ENCODE measurements at regions not wholly inside any gene's neighbourhood (a gene's known extent, or its start where the extent isn't known, plus 50 kb on each side); places are given as distances from the start of the nearest gene placed in this dataset.

DNA sequence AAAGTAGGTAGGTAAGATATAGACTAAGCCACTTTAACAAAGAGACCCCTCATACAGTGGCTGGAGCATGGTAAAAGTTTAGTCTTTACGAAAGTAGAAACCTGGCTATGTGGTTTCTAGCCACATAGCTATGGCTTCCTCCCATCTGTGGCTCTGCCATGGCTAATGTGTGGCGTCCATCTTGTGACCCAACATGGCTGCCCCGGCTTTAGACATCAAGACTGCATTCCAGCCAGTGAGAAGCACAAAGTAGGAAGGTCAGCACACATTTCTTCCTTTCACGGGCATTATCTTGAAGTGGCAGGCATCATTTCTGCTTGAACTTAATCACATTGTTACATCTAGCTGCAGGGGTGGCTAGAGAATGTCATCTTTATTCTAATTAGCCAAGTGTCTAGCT lies 148.3 kb downstream of the TBX5 start:
- no peak for DNase-seq (ENCODE audit: low read depth in 4 of 4, low spot score in 2 of 4)

DNA sequence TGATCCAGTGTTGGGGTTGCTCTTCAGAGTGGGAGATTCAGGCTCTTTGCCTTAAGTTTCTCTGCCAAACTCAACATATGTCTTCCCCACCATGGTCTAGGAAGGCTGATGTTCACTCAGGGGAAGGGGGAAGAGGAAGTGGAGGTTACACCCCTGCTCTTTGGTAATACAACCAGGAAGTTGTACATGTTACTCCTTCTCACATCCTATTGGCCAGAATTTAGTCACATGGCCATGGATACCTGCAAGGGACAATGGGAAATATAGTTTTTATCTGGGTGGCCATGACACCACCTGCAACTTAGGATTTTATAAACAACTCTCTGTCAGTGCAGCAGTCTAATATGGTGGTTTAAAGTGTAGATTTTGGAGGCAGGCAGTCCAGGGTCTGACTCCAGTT lies 150.9 kb downstream of the TBX5 start:
- no peak for DNase-seq (ENCODE audit: low read depth in 4 of 4, low spot score in 2 of 4)

DNA sequence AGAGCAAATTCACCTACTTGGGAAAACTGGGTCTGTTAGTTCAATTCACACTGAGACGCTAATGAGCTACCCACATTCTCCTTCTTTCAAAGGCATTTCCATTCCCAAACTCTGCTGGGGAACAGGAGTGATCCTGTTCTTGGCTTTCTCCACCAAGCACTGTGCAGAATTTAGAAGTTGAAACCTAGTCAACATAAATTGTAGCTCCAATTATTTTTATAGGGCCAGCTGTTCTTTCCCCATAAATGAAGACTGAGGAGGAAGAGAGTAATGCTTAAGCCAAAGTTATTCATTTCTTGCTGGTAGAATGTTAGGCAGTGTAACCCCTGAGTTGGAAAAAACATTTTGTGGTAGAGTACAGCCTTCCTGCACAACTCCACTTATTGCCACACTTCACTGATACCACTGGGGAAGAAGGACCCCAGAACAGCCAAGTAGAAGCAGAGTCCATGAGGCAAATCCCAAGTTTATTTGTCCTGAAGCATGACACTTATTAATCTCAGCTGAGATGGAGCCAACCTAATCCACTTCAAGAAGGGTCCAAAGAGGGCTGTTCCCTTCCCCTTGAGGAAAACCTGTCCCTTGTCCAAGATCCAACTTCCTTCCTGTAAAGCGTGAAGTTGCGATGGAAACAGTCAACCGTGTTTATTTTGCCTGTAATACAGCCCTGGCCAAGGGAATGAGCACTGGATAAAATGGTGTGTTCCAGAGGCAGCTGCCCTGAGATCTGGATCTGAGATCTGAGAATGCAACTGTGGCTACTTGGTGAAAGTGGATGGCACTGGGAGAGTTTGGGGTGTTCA lies 151.8 kb downstream of the TBX5 start:
- DNase-seq (ENCODE audit: low read depth in 4 of 4, low spot score in 2 of 4): no peak

DNA sequence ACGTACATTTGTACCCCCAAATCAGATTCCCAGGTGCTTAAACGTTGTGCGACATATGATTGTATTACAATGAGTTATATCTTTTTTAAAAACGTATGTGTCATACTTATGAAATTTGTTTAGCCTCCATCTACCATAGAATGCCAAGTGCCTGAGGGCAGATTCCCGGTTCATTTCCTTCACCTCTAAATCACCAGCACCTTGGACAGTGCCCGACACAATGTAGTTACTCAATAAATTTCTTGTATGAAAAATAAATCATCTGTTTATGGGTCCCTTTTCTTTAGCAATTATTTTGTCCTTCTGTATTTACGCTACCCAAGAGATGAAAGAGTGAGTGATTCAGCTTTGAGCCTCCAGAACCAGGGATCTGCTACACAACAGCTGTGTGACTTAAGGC lies 157.4 kb downstream of the TBX5 start:
- DNase-seq (ENCODE audit: low read depth in 4 of 4, low spot score in 2 of 4): no peak

DNA sequence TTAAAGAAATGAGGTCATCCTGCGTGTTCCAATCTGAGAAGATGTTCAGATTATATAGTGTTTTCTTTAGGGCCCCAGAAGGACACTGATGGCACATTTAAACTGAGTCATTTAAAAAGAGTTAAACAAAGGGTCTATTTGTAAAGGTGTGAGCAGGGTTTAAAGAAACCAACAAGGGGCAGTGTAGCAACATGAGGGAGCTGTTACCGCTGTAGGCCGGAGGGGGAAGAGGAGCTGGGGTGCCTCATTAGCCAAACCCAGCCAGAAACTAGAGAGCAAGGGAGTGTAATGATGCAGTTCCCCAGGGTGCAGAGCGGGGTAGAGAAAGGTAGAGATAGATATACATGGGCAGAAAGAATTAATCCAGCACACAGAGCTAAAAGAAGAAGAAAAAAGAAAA lies 160.4 kb downstream of the TBX5 start:
- no peak for DNase-seq (ENCODE audit: low read depth in 4 of 4, low spot score in 2 of 4)

DNA sequence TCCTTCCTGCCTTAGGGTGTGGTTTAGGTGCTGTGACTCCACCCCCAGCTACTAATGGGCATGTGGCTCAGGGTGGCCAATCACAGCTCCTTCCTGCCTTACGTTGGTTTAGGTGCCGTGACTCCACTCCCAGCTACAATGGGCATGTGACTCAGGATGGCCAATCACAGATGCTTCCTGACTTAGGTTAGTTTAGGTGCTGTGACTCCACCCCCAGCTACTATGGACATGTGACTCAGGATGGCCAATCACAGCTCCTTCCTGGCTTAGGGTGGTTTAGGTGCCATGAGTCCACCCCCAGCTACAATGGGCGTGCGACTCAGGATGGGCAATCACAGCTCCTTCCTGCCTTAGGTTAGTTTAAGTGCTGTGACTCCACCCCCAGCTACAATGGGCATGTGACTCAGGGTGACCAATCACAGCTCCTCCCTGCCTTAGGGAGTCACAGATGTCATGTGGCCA lies 163.9 kb downstream of the TBX5 start:
- no peak for DNase-seq (ENCODE audit: low read depth in 4 of 4, low spot score in 2 of 4)

DNA sequence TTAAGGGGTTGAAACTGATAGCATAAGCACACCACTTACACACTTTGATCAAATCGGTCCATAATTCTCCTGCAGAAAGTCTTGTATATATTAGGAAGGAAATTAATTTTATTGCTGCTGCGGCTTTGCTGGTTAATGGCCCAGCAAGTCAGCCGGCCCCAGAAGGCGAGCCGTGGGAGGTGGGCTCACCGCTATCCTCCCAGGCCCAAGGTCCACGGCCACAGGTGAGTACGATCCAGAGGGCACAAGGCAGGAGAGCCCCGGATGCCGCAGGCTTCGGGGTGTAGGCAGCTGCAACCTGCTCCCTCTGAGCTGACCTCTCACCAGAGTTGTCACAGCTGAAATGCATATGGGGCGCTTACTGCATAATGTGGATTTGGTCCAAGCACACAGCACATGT lies 165.7 kb downstream of the TBX5 start:
- no peak for DNase-seq (ENCODE audit: low read depth in 4 of 4, low spot score in 2 of 4)

DNA sequence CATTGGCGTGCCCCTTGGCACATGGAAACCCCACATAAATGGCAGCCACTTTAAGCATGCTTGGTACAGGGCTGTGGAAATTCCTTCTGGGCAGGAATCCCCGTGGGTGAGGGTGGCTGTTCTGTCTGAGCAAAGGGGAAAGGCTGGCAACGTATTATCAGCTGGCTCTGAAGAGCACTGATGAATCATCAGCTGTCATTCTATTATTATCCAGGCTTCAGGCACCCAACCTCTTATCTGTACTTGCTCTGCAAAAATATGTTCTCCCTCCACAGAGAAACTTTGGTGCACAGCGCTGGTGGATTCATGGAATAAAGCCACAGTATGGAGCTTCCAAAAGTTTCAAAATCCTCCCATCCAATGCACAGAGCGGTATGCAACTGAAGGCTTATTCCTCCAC lies 167.1 kb downstream of the TBX5 start:
- DNase-seq (ENCODE audit: low read depth in 4 of 4, low spot score in 2 of 4): no peak

DNA sequence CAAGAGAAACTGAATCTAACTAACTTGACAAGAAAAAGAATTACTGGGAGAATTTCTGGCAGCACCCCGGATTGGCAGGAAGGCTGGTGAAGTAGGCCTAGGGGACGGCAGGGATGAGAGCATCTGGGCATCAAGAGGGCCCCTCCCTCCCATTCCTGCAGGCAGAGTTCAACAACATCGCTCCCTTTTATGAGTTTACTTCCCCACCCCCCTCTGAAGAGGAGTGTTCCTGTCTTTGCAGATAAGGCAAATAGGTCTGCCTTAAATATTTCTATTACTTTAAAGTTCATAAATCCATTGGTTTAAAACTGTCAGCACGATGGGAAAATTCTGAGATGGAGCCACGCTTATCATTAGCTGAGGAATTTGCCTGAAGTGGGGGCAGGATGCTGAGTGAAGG lies 168.7 kb downstream of the TBX5 start:
- no peak for DNase-seq (ENCODE audit: low read depth in 4 of 4, low spot score in 2 of 4)

DNA sequence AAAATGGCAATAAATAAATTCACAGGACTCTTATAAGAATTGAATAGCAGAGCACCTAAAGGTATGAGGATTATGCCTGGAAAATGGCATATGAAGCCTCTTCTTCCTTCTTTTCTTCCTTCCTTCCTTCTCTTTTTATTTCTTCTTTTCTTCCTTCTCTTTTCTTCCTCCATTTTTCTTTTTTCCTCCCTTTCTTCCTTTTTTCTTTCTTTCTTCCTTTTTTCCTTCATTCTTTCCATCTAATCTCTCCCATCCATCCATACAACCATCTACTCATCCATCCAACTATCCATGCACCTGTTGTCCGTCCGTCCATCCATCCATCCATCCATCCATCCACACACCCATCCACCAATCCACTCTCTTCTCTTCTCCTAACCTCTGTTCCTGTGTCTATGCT lies 173.8 kb downstream of the TBX5 start:
- no peak for DNase-seq (ENCODE audit: low read depth in 4 of 4, low spot score in 2 of 4)

DNA sequence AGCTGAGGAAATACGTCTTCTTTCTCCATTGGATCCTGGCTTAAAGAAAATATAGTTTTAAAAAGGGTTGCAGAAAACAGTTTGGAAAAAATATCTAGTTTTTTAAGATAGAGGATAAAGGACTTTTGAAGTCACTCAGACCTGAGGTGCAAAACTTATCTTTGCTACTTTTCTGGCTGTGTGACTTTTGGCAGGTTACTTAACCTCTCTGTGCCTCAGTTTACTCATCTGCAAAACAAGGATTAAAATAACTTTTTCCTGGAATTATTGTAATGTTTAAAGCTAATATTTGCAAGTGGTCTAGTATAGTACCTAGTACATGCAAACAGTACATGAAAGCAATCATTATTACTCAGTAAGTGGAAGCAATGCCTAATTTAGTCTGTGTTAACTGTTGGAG lies 176.8 kb downstream of the TBX5 start:
- DNase-seq (ENCODE audit: low read depth in 4 of 4, low spot score in 2 of 4): no peak

DNA sequence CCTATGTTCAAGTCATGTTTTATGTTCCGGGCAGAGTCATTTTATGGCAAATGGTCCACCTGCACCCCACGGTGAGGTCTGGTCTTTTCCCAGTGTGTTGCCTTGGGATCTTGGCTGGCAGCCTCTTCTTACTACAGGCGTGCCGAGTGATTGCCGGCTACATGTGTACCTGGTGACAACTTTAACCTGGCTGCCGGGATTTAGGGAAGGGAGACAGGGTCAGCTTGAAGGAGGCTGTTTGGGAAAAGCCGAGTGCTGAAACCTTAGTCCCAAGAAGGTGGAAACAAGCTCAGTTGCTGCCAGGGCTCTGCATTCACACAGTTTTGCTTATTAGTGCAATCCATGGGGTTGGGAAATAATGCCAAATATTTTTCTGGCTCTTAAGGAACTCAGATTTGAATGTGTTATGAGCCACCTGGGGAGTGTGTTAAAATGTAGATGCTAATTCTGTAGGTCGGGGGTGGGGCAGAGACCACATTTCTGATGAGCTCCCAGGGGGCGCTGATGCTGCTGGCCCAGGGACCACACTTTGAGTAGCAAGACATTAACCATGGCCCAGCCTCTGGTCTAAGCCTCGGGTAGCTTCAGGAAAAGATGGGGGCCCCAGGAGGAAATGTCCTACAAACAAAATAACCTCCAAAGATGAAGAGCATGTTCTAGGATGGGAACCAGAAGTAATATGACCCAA lies 179.6 kb downstream of the TBX5 start:
- DNase-seq (ENCODE audit: low read depth in 4 of 4, low spot score in 2 of 4): no peak

DNA sequence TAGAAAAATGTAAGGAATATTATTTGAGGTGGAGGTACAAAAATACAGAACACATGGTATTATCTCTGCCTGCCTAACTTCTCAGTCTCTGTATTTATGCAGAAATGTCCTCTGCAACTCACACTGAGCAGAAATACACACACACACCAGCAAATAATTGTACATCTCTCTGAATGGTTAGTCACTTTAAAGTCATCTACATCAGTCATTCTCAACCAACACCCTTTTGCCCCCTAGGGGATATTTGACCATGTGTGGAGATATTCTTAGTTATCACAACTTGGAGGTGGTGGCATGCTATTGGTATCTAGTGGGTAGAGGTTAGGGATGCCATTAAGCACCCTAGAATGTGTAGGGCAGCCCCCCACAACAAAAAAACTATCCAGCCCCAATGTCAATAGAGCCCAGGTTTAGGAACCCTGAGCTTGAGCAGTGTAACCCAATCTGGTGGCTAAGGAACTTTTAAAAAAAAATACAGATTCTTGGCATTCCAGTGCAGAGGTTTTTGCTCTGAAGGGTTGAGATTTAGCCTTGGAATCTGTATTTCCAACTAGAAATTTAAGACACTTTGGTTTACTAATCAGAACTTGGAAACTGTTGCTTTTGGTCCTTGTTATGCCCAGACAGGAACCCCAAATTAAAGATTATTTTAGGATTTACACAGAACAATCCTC lies 183.8 kb downstream of the TBX5 start:
- DNase-seq (ENCODE audit: low read depth in 4 of 4, low spot score in 2 of 4): no peak

DNA sequence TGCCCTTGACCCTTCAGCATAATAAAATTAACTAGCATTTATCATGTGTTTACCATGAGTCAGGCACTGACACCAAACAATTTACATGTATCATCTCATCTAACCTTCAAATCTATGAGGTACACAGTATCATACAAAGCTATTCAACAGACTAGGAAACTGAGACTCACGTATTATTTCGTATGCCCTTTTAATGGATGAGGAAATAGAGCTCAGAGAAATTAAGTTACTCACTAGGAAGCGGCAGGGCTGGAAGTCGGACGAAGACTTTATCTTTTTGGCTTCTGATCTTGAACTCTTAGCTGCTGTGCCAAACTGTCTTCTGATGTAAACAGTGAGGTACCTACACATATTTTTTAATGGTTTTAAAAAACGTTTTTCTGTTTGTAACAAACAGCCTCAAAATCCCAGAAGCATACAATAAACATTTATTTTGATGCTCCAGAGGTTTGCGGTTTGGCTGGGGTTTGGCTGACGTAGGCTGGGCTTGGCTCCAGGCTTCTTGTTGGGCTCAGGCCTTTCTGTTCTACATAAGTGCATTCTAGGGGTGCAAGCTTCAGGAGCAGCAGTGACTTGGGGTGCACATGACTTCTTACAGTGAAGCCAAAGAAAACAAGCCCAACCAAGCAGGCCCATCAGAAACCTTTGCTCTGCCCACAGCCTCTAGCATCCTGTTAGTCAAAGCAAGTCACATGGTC lies 184.7 kb downstream of the TBX5 start:
- DNase-seq (ENCODE audit: low read depth in 4 of 4, low spot score in 2 of 4): no peak

DNA sequence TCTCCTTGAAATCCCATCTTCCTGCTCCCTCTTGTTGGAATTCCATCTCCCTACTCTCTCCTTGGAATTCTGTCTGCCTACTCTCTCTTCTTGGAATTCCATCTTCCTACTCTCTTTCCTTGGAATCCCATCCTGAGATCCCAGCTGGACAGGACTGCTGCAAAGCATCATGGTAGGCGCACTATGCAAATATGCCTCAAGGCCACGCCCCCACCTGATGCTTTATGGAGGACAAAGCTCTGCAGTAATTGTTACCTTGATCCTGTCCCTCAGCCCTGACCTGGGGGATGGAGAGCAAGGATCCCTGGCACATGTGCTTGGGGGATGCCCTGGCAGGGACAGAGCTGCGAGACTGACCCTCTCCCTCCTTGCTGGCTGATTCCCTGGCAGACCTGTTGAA lies 185.6 kb downstream of the TBX5 start:
- DNase-seq (ENCODE audit: low read depth in 4 of 4, low spot score in 2 of 4): no peak

DNA sequence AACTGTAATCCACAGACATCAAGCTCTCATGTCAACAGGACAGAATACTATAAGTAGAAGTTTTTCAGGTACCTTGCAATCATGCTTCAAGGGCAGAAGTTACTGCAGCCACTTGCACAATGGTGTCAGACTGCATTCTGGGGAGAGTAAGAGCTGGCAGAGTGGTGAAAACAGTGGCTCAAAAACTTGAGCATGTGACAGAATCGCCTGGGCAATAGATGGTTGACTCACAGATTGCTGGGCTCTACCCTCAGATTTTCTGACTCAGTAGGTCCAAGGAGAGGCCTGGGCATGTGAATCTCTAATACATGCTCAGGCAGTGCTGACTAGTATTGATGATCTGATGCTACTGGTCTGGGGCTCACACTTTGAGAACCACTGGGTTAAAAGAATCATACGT lies 187.8 kb downstream of the TBX5 start:
- DNase-seq (ENCODE audit: low read depth in 4 of 4, low spot score in 2 of 4): no peak

DNA sequence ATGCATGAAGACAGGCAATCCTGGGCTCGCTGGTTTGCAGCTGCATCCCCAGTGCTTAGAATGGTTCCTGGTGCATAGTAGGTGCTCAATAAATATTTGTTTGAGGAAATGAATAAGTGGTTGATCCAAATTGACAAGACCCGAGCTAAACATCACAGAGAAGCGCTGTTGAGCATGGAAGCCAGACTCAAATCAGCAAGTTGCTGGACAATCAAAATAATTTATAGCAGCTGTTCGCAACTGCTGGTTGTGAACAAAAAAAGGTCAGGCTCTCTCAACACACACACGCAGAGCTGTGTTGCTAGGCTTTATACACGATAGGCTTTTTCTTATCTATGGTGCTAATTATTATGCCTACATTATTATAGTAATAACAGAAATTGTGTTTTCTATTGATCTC lies 190.2 kb downstream of the TBX5 start:
- DNase-seq (ENCODE audit: low read depth in 4 of 4, low spot score in 2 of 4): peak in 1 of 4 donors; percentile 29

DNA sequence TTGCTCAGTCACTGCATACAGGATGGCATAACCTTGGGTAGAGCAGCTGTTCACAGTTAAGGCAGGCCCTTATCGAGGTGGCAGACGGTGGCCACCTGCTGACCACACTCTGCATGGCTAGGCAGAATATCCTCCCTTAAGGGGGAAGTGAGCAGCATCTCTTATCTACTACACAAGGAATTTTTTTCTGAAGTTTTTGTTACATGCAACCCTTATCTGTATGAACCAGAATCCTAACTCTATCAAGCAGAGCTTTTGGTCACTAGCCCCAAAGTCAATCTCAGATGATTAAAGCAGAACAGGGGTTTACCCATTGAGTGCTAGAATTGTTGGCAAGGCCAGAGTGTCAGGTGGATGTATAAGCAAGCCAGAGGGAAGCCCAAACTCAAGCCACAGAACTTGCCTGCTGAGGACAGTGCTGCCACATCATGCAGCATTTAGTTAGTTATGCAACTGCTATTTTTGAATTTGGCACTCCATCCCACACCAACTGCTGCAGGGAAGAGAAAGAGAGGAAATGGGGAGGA lies 192.8 kb downstream of the TBX5 start:
- no peak for DNase-seq (ENCODE audit: low read depth in 4 of 4, low spot score in 2 of 4)

DNA sequence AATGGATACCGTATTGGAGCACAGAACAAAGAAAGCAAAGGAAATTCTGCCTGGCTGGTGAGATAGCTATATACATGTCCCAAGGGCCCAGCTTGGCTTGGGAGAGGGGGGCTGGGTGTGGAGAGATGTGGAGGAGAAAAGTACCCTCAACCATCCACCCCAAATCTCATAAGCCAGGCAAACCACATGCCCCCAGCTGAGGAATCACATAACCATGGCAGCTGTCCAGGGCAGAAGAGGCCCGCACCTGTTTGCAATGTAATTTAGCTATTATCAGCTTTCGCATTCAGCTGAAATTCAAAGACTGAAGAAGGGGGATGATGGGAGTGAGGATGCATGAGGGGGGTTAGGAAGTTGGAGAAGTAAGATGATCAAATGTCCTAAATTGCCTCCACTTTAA lies 196.1 kb downstream of the TBX5 start:
- DNase-seq (ENCODE audit: low read depth in 4 of 4, low spot score in 2 of 4): no peak

DNA sequence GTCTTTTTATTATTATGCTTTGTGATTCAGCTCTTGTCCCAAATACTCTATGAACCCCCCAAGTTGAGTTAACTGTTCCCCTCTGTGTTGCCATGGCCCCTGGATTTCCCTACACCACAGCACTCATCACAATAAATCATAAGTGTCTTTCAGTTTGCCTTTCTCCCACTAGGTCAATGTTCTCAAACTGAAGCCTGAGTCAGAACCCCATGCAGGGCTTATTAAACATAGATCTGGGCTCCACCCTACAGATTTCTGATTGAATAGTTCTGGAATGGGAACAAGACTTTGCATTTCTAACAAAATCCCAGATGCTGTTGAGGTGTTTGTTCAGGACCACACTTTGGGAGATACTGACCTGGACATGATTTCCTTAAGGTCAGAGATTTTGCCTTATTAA lies 199.4 kb downstream of the TBX5 start:
- no peak for DNase-seq (ENCODE audit: low read depth in 4 of 4, low spot score in 2 of 4)

DNA sequence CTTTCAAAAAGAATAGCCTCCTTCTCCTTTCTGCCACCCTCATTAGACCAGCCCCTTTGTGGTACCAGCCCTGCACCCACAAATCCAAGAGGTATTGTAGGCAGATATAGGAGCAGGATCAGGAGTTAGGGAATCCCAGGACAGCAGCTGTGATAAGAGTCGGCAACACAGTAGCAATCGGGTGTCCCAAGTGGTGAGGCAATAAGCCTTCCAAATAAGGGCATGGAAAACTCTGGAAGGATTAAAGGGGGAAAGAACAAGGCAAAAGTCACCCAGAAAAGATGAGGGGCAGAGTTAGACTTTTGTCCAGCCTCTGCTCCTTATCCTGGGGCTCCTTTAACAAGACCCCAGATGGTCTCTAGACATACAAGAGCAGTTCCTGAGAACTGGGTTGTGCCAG lies 204.2 kb downstream of the TBX5 start:
- no peak for DNase-seq (ENCODE audit: low read depth in 4 of 4, low spot score in 2 of 4)

Measured in left renal cortex interstitium (tissue), 4 donors.